ENCODE measurements at regions not wholly inside any gene's neighbourhood (a gene's known extent, or its start where the extent isn't known, plus 50 kb on each side); places are given as distances from the start of the nearest gene placed in this dataset.

- CTCF ChIA-PET: interaction anchor here (0.6 to 0.7 kb wide), 2 partner anchors 9 to 176 kb away, joined by 4 read pairs; no protein-coding TSS in a partner anchor
- DNase-seq: no peak
- no peaks in the 10 kb centered on the region for H3K4me1 Mint-ChIP-seq
Measured at GRCh38 chr9:571741-572140, 269.8 kb upstream of the DMRT1 start.

GRCh38 chr9:573691-574410, 267.6 kb upstream of the DMRT1 start:
- intact Hi-C loops (cut with DNase I, micrococcal nuclease): no loop called here
- Mint-ChIP-seq H3K36me3 (ENCODE audit: low read depth) (no peaks in the 10 kb centered on the region), H3K9me3 (ENCODE audit: low read depth) (no peaks in the 10 kb centered on the region), H3K27me3 (peaks cover 2% of the 10 kb centered on the region), H3K4me1 (no peaks in the 10 kb centered on the region), H3K27ac (no peak overlapping the region), H3K4me3 (no peak overlapping the region)
- ChIA-PET POLR2A (no interaction called here), CTCF (no interaction called here)
- ATAC-seq (no peak), DNase-seq (no peak)

More at GRCh38 chr9:571741-572140, 269.8 kb upstream of the DMRT1 start:
- Mint-ChIP-seq H3K36me3 (ENCODE audit: low read depth) (no peaks in the 10 kb centered on the region), H3K4me3 (no peak overlapping the region), H3K27me3 (peaks cover 5% of the 10 kb centered on the region), H3K9me3 (ENCODE audit: low read depth) (no peaks in the 10 kb centered on the region), H3K27ac (no peak overlapping the region)
- POLR2A ChIA-PET: no interaction called here
- intact Hi-C loops (cut with DNase I, micrococcal nuclease): no loop called here
- ATAC-seq: no peak

- Mint-ChIP-seq H3K4me3 (no peak overlapping the region), H3K27ac (no peak overlapping the region), H3K9me3 (ENCODE audit: low read depth) (no peaks in the 10 kb centered on the region), H3K36me3 (ENCODE audit: low read depth) (no peaks in the 10 kb centered on the region), H3K4me1 (no peaks in the 10 kb centered on the region), H3K27me3 (peaks cover 2% of the 10 kb centered on the region)
- ATAC-seq: no peak
- no peak for DNase-seq
- intact Hi-C loops (cut with DNase I, micrococcal nuclease): no loop called here
- CTCF ChIA-PET: no interaction called here
- POLR2A ChIA-PET: no interaction called here
Measured at GRCh38 chr9:575139-575538, 266.4 kb upstream of the DMRT1 start.

- Mint-ChIP-seq H3K36me3 (ENCODE audit: low read depth) (no peaks in the 10 kb centered on the region), H3K9me3 (ENCODE audit: low read depth) (no peaks in the 10 kb centered on the region), H3K4me1 (no peaks in the 10 kb centered on the region), H3K4me3 (no peak overlapping the region), H3K27me3 (no peaks in the 10 kb centered on the region), H3K27ac (no peak overlapping the region)
- CTCF ChIA-PET: no interaction called here
- intact Hi-C loops (cut with DNase I, micrococcal nuclease): no loop called here
- ATAC-seq (no peak), DNase-seq (no peak)
- POLR2A ChIA-PET: interaction anchor here (0.6 kb wide), 1 partner anchor 15 kb away, joined by 3 read pairs; no protein-coding TSS in a partner anchor
Measured at GRCh38 chr9:580652-581342, 260.7 kb upstream of the DMRT1 start.

GRCh38 chr9:581673-582497, 259.6 kb upstream of the DMRT1 start:
- Mint-ChIP-seq H3K27me3 (no peaks in the 10 kb centered on the region), H3K36me3 (ENCODE audit: low read depth) (no peaks in the 10 kb centered on the region), H3K4me3 (no peak overlapping the region), H3K27ac (no peak overlapping the region), H3K4me1 (no peaks in the 10 kb centered on the region), H3K9me3 (ENCODE audit: low read depth) (no peaks in the 10 kb centered on the region)
- DNase-seq: no peak
- intact Hi-C loops (cut with DNase I, micrococcal nuclease): no loop called here
- ChIA-PET CTCF (no interaction called here), POLR2A (no interaction called here)
- no peak for ATAC-seq

GRCh38 chr9:582775-583174, 258.7 kb upstream of the DMRT1 start:
- Mint-ChIP-seq H3K4me1 (no peaks in the 10 kb centered on the region), H3K9me3 (ENCODE audit: low read depth) (no peaks in the 10 kb centered on the region), H3K36me3 (ENCODE audit: low read depth) (no peaks in the 10 kb centered on the region), H3K27me3 (no peaks in the 10 kb centered on the region), H3K4me3 (no peak overlapping the region), H3K27ac (no peak overlapping the region)
- CTCF ChIA-PET: no interaction called here
- POLR2A ChIA-PET: no interaction called here
- DNase-seq (no peak), ATAC-seq (no peak)
- intact Hi-C loops (cut with DNase I, micrococcal nuclease): no loop called here

GRCh38 chr9:587527-587926, 254.0 kb upstream of the DMRT1 start:
- Mint-ChIP-seq H3K9me3 (ENCODE audit: low read depth) (no peaks in the 10 kb centered on the region), H3K27ac (no peak overlapping the region), H3K36me3 (ENCODE audit: low read depth) (no peaks in the 10 kb centered on the region), H3K4me3 (no peak overlapping the region), H3K4me1 (peaks cover 3% of the 10 kb centered on the region), H3K27me3 (no peaks in the 10 kb centered on the region)
- intact Hi-C loops (cut with DNase I, micrococcal nuclease): no loop called here
- ChIA-PET CTCF (no interaction called here), POLR2A (no interaction called here)
- ATAC-seq (no peak), DNase-seq (no peak)

- ChIA-PET CTCF (no interaction called here), POLR2A (no interaction called here)
- no peak for DNase-seq
- Mint-ChIP-seq H3K4me1 (peaks cover 3% of the 10 kb centered on the region), H3K9me3 (ENCODE audit: low read depth) (no peaks in the 10 kb centered on the region), H3K36me3 (ENCODE audit: low read depth) (no peaks in the 10 kb centered on the region), H3K27me3 (no peaks in the 10 kb centered on the region), H3K27ac (no peak overlapping the region), H3K4me3 (no peak overlapping the region)
- intact Hi-C loops (cut with DNase I, micrococcal nuclease): no loop called here
- ATAC-seq: no peak
Measured at GRCh38 chr9:588981-589380, 252.5 kb upstream of the DMRT1 start.

GRCh38 chr9:589723-590122, 251.8 kb upstream of the DMRT1 start:
- Mint-ChIP-seq H3K4me3 (no peak overlapping the region), H3K27ac (no peak overlapping the region), H3K9me3 (ENCODE audit: low read depth) (no peaks in the 10 kb centered on the region), H3K36me3 (ENCODE audit: low read depth) (no peaks in the 10 kb centered on the region), H3K27me3 (no peaks in the 10 kb centered on the region), H3K4me1 (peaks cover 3% of the 10 kb centered on the region)
- ChIA-PET POLR2A (no interaction called here), CTCF (no interaction called here)
- intact Hi-C loops (cut with DNase I, micrococcal nuclease): loop anchor here in 1 of 2 experiments (10.0 kb wide), 1 partner anchor 65 kb away; no protein-coding TSS in a partner anchor
- ATAC-seq (no peak), DNase-seq (no peak)

- ATAC-seq: no peak
- ChIA-PET CTCF (no interaction called here), POLR2A (no interaction called here)
- H3K9me3 Mint-ChIP-seq (ENCODE audit: low read depth): no peaks in the 10 kb centered on the region
- intact Hi-C loops (cut with DNase I, micrococcal nuclease): loop anchor here in 1 of 2 experiments (10.0 kb wide), 1 partner anchor 64 kb away; no protein-coding TSS in a partner anchor
- no peak overlapping the region for H3K4me3 Mint-ChIP-seq
- H3K27me3 Mint-ChIP-seq: no peaks in the 10 kb centered on the region
- no peak for DNase-seq
- peaks cover 3% of the 10 kb centered on the region for H3K4me1 Mint-ChIP-seq
- H3K36me3 Mint-ChIP-seq (ENCODE audit: low read depth): no peaks in the 10 kb centered on the region
- H3K27ac Mint-ChIP-seq: no peak overlapping the region
Measured at GRCh38 chr9:591292-591691, 250.2 kb upstream of the DMRT1 start.

- Mint-ChIP-seq H3K9me3 (ENCODE audit: low read depth) (no peaks in the 10 kb centered on the region), H3K27ac (no peak overlapping the region), H3K4me1 (peaks cover 3% of the 10 kb centered on the region), H3K27me3 (no peaks in the 10 kb centered on the region), H3K36me3 (ENCODE audit: low read depth) (no peaks in the 10 kb centered on the region), H3K4me3 (no peak overlapping the region)
- intact Hi-C loops (cut with DNase I, micrococcal nuclease): loop anchor here in 1 of 2 experiments (10.0 kb wide), 1 partner anchor 63 kb away; no protein-coding TSS in a partner anchor
- no peak for DNase-seq
- ChIA-PET CTCF (interaction anchor here (0.6 kb wide), 1 partner anchor 26 kb away, joined by 3 read pairs; no protein-coding TSS in a partner anchor), POLR2A (no interaction called here)
- ATAC-seq: no peak
Measured at GRCh38 chr9:592225-592624, 249.3 kb upstream of the DMRT1 start.

Data from activated CD4-positive, alpha-beta T cell treated with anti-CD3 and anti-CD28 coated beads for 36 hours (primary cell).